ENCODE measurements at regions not wholly inside any gene's neighbourhood (a gene's known extent, or its start where the extent isn't known, plus 50 kb on each side); places are given as distances from the start of the nearest gene placed in this dataset.

GRCh38 chr14:26808407-26808806 lies 210.6 kb upstream of the NOVA1 start:
- TF ChIP-seq CTCF (IDR thresholded peaks at IDR 0.05) (no peak), EZH2 (IDR thresholded peaks at IDR 0.05; ENCODE audit: borderline replicate concordance, insufficient read depth, low read depth, low read length, poor library complexity, severe bottlenecking) (no peak)
